BLaER1 (cell line): ENCODE measurements at regions not wholly inside any gene's neighbourhood (a gene's known extent, or its start where the extent isn't known, plus 50 kb on each side); places are given as distances from the start of the nearest gene placed in this dataset.
"Not testable (repeated sequence)": the region's sequence is repeated elsewhere in the genome, so short reads cannot be mapped to it uniquely, and the experiment has no call there.

Experiments used
- H3K27ac ChIP-seq: shearing (Covaris generic); formaldehyde crosslinking; 2 replicates; pipeline ENCODE4 v1.8.1; 2022
- H3K27me3 ChIP-seq: shearing (Covaris generic); formaldehyde crosslinking; 2 replicates; pipeline ENCODE4 v1.8.1; 2022
- H3K36me3 ChIP-seq: shearing (Covaris generic); formaldehyde crosslinking; 2 replicates; pipeline ENCODE4 v1.8.1; 2022
- H3K4me1 ChIP-seq: shearing (Covaris generic); formaldehyde crosslinking; 2 replicates; pipeline ENCODE4 v1.8.1; 2022
- H3K4me2 ChIP-seq: shearing (Covaris generic); formaldehyde crosslinking; 2 replicates; pipeline ENCODE4 v1.8.1; 2022
- H3K4me3 ChIP-seq: shearing (Covaris generic); formaldehyde crosslinking; 2 replicates; pipeline ENCODE4 v1.8.1; 2022
- H3K9ac ChIP-seq: shearing (Covaris generic); formaldehyde crosslinking; 2 replicates; pipeline ENCODE4 v1.8.1; 2022
- H3K9me3 ChIP-seq: shearing (Covaris generic); formaldehyde crosslinking; 2 replicates; pipeline ENCODE4 v1.8.1; 2022
- H4K20me1 ChIP-seq: shearing (Covaris generic); formaldehyde crosslinking; 2 replicates; pipeline ENCODE4 v1.8.1; 2022
- Cebpa-rat ChIP-seq: shearing (Covaris generic); IDR thresholded peaks from 2 replicates; pipeline ENCODE4 v1.8.1; 2022

- Histone ChIP-seq H3K27ac (no peak overlapping the region), H3K36me3 (no peaks in the 10 kb centered on the region), H3K27me3 (no peaks in the 10 kb centered on the region), H3K4me2 (no peak overlapping the region), H3K4me1 (no peaks in the 10 kb centered on the region), H4K20me1 (no peaks in the 10 kb centered on the region), H3K4me3 (no peak overlapping the region), H3K9ac (no peak overlapping the region), H3K9me3 (peaks cover 5% of the 10 kb centered on the region; the same call in 1 of the 2 replicates)
- TF ChIP-seq Cebpa-rat: no peak
These were observed 84.3 kb upstream of the SYN3 start for GRCh38 chr22:33142282-33143055.

GRCh38 chr22:33139937-33140336 lies 81.8 kb upstream of the SYN3 start:
- H3K9ac ChIP-seq: no peak overlapping the region
- no peak overlapping the region for H3K27ac ChIP-seq
- no peak overlapping the region for H3K4me2 ChIP-seq
- no peaks in the 10 kb centered on the region for H3K36me3 ChIP-seq
- no peak for TF ChIP-seq Cebpa-rat
- no peak overlapping the region for H3K4me3 ChIP-seq
- H3K4me1 ChIP-seq: no peaks in the 10 kb centered on the region
- no peaks in the 10 kb centered on the region for H3K27me3 ChIP-seq
- no peaks in the 10 kb centered on the region for H4K20me1 ChIP-seq
- H3K9me3 ChIP-seq: peaks cover 12% of the 10 kb centered on the region; the same call in 1 of the 2 replicates

GRCh38 chr22:33138333-33138732 lies 80.2 kb upstream of the SYN3 start:
- not testable (repeated sequence) for H3K9ac ChIP-seq, H3K4me2 ChIP-seq, H3K36me3 ChIP-seq, H4K20me1 ChIP-seq, H3K4me3 ChIP-seq, H3K27me3 ChIP-seq, H3K27ac ChIP-seq, H3K4me1 ChIP-seq
- peaks cover 16% of the 10 kb centered on the region; the same call in 1 of the 2 replicates for H3K9me3 ChIP-seq

- no peaks in the 10 kb centered on the region for H3K4me1 ChIP-seq
- H3K4me3 ChIP-seq: no peak overlapping the region
- H3K9me3 ChIP-seq: 0 out of 2 replicates have a peak, but pooled peaks cover 4% of the 10 kb centered on the region
- no peaks in the 10 kb centered on the region for H3K36me3 ChIP-seq
- no peak for TF ChIP-seq Cebpa-rat
- H3K27me3 ChIP-seq: no peaks in the 10 kb centered on the region
- no peak overlapping the region for H3K27ac ChIP-seq
- H4K20me1 ChIP-seq: no peaks in the 10 kb centered on the region
- no peak overlapping the region for H3K4me2 ChIP-seq
- no peak overlapping the region for H3K9ac ChIP-seq
These were observed 72.3 kb upstream of the SYN3 start for GRCh38 chr22:33130473-33130872.

GRCh38 chr22:33129621-33130020 lies 71.4 kb upstream of the SYN3 start:
- Histone ChIP-seq H3K4me1 (no peaks in the 10 kb centered on the region), H3K4me2 (no peak overlapping the region), H3K36me3 (no peaks in the 10 kb centered on the region)

GRCh38 chr22:33126881-33127280 lies 68.7 kb upstream of the SYN3 start:
- Histone ChIP-seq H3K36me3 (no peaks in the 10 kb centered on the region), H3K4me2 (no peak overlapping the region)
- TF ChIP-seq Cebpa-rat: no peak

More at GRCh38 chr22:33129621-33130020, 71.4 kb upstream of the SYN3 start:
- H3K27me3 ChIP-seq: no peaks in the 10 kb centered on the region
- TF ChIP-seq Cebpa-rat: no peak
- no peaks in the 10 kb centered on the region for H4K20me1 ChIP-seq
- H3K9ac ChIP-seq: no peak overlapping the region
- no peak overlapping the region for H3K27ac ChIP-seq
- H3K4me3 ChIP-seq: no peak overlapping the region
- H3K9me3 ChIP-seq: 0 out of 2 replicates have a peak, but pooled peaks cover 1% of the 10 kb centered on the region

GRCh38 chr22:33124471-33124870 lies 66.3 kb upstream of the SYN3 start:
- Histone ChIP-seq H4K20me1 (no peaks in the 10 kb centered on the region), H3K27me3 (no peaks in the 10 kb centered on the region)
- no peak for TF ChIP-seq Cebpa-rat

More at GRCh38 chr22:33126881-33127280, 68.7 kb upstream of the SYN3 start:
- no peaks in the 10 kb centered on the region for H3K4me1 ChIP-seq
- no peaks in the 10 kb centered on the region for H4K20me1 ChIP-seq
- no peak overlapping the region for H3K27ac ChIP-seq
- H3K9ac ChIP-seq: no peak overlapping the region
- no peaks in the 10 kb centered on the region for H3K27me3 ChIP-seq
- H3K4me3 ChIP-seq: no peak overlapping the region
- peaks cover 19% of the 10 kb centered on the region for H3K9me3 ChIP-seq

GRCh38 chr22:33122439-33122838 lies 64.3 kb upstream of the SYN3 start:
- not testable (repeated sequence) for H3K4me1 ChIP-seq, H3K36me3 ChIP-seq, H3K27ac ChIP-seq, H3K9ac ChIP-seq, H3K4me3 ChIP-seq, H4K20me1 ChIP-seq, H3K4me2 ChIP-seq, H3K27me3 ChIP-seq
- peaks cover 21% of the 10 kb centered on the region for H3K9me3 ChIP-seq

More at GRCh38 chr22:33124471-33124870, 66.3 kb upstream of the SYN3 start:
- Histone ChIP-seq H3K4me2 (no peak overlapping the region), H3K36me3 (no peaks in the 10 kb centered on the region), H3K9me3 (peaks cover 21% of the 10 kb centered on the region), H3K27ac (no peak overlapping the region), H3K9ac (no peak overlapping the region), H3K4me3 (no peak overlapping the region), H3K4me1 (no peaks in the 10 kb centered on the region)

- TF ChIP-seq Cebpa-rat: no peak
- Histone ChIP-seq H3K9me3 (peaks cover 32% of the 10 kb centered on the region), H3K4me1 (peaks cover 15% of the 10 kb centered on the region), H3K36me3 (no peaks in the 10 kb centered on the region), H3K27me3 (no peaks in the 10 kb centered on the region), H3K4me2 (no peak overlapping the region), H3K27ac (no peak overlapping the region), H3K4me3 (no peak overlapping the region), H4K20me1 (no peaks in the 10 kb centered on the region), H3K9ac (no peak overlapping the region)
These were observed 60.9 kb upstream of the SYN3 start for GRCh38 chr22:33119044-33119443.

- no peaks in the 10 kb centered on the region for H4K20me1 ChIP-seq
- H3K36me3 ChIP-seq: no peaks in the 10 kb centered on the region
- peaks cover 27% of the 10 kb centered on the region for H3K4me1 ChIP-seq
- no peaks in the 10 kb centered on the region for H3K27me3 ChIP-seq
- peaks cover 22% of the 10 kb centered on the region for H3K9me3 ChIP-seq
- no peak overlapping the region for H3K9ac ChIP-seq
- no peak for TF ChIP-seq Cebpa-rat
- H3K4me3 ChIP-seq: no peak overlapping the region
- H3K4me2 ChIP-seq: no peak overlapping the region
- no peak overlapping the region for H3K27ac ChIP-seq
These were observed 59.6 kb upstream of the SYN3 start for GRCh38 chr22:33117821-33118220.
